Chondrocyte (in vitro differentiated cells): ENCODE measurements at regions not wholly inside any gene's neighbourhood (a gene's known extent, or its start where the extent isn't known, plus 50 kb on each side); places are given as distances from the start of the nearest gene placed in this dataset.

Experiments used
- DNase-seq: peaks from one replicate; pipeline ENCODE4 v3.0.0; 2021; ENCODE audit warnings: mixed read lengths, low spot score
- H3K27ac Mint-ChIP-seq: one replicate; pipeline ENCODE4 v1.8.0; 2021; ENCODE audit warnings: mild to moderate bottlenecking, moderate library complexity, mixed read lengths; ENCODE audit not compliant: unreplicated experiment
- H3K27me3 Mint-ChIP-seq: 2 replicates; pipeline ENCODE4 v1.8.0; 2021; ENCODE audit warnings: low read depth, mixed read lengths
- H3K36me3 Mint-ChIP-seq: 2 replicates; pipeline ENCODE4 v1.8.0; 2021; ENCODE audit warnings: low read depth, mixed read lengths
- H3K4me1 Mint-ChIP-seq: 2 replicates; pipeline ENCODE4 v1.8.0; 2021; ENCODE audit warnings: low read depth, mild to moderate bottlenecking, mixed read lengths
- H3K4me3 Mint-ChIP-seq: one replicate; pipeline ENCODE4 v1.8.0; 2021; ENCODE audit warnings: mild to moderate bottlenecking, moderate library complexity, mixed read lengths; ENCODE audit not compliant: unreplicated experiment
- H3K9me3 Mint-ChIP-seq: 2 replicates; pipeline ENCODE4 v1.8.0; 2021; ENCODE audit warnings: low read depth, mixed read lengths
- CTCF ChIP-seq: fragments of 200-600 bp; sonication (generic); IDR thresholded peaks from 2 replicates; pipeline ENCODE4 v1.5.0; 2021; ENCODE audit warnings: antibody characterized with exemption, mild to moderate bottlenecking, moderate library complexity

GRCh38 chr6:160917572-160917971, 74.0 kb upstream of the MAP3K4 start:
- TF ChIP-seq CTCF, result no peak
- peaks cover 18% of the 10 kb centered on the region for H3K4me1 Mint-ChIP-seq
- H3K4me3 Mint-ChIP-seq, result no peak overlapping the region
- no peaks in the 10 kb centered on the region for H3K27me3 Mint-ChIP-seq
- H3K9me3 Mint-ChIP-seq, result peaks cover 12% of the 10 kb centered on the region
- H3K36me3 Mint-ChIP-seq, result peaks cover 3% of the 10 kb centered on the region
- H3K27ac Mint-ChIP-seq, result no peak overlapping the region
- no peak for DNase-seq

GRCh38 chr6:160919723-160920440, 71.7 kb upstream of the MAP3K4 start:
- no peaks in the 10 kb centered on the region for H3K36me3 Mint-ChIP-seq
- H3K9me3 Mint-ChIP-seq, result no peaks in the 10 kb centered on the region
- peaks cover 20% of the 10 kb centered on the region for H3K4me1 Mint-ChIP-seq
- no peak overlapping the region for H3K4me3 Mint-ChIP-seq
- H3K27ac Mint-ChIP-seq, result peak overlapping the region; percentile 72
- TF ChIP-seq CTCF, result no peak
- DNase-seq, result no peak
- H3K27me3 Mint-ChIP-seq, result no peaks in the 10 kb centered on the region

- TF ChIP-seq CTCF, result no peak
- Mint-ChIP-seq H3K4me1 (peaks cover 20% of the 10 kb centered on the region), H3K27ac (no peak overlapping the region), H3K36me3 (no peaks in the 10 kb centered on the region), H3K9me3 (no peaks in the 10 kb centered on the region), H3K27me3 (peaks cover 3% of the 10 kb centered on the region), H3K4me3 (no peak overlapping the region)
- DNase-seq, result no peak
Measured at GRCh38 chr6:160921095-160921494, 70.5 kb upstream of the MAP3K4 start.

- H3K36me3 Mint-ChIP-seq, result no peaks in the 10 kb centered on the region
- no peak for TF ChIP-seq CTCF
- H3K9me3 Mint-ChIP-seq, result no peaks in the 10 kb centered on the region
- H3K27ac Mint-ChIP-seq, result no peak overlapping the region
- H3K27me3 Mint-ChIP-seq, result peaks cover 8% of the 10 kb centered on the region
- no peak overlapping the region for H3K4me3 Mint-ChIP-seq
- DNase-seq, result no peak
- peaks cover 9% of the 10 kb centered on the region for H3K4me1 Mint-ChIP-seq
Measured at GRCh38 chr6:160926281-160927276, 65.0 kb upstream of the MAP3K4 start.

GRCh38 chr6:160927416-160927815, 64.2 kb upstream of the MAP3K4 start:
- Mint-ChIP-seq H3K27ac (no peak overlapping the region), H3K27me3 (peaks cover 8% of the 10 kb centered on the region), H3K4me3 (no peak overlapping the region), H3K36me3 (no peaks in the 10 kb centered on the region), H3K9me3 (no peaks in the 10 kb centered on the region), H3K4me1 (peaks cover 9% of the 10 kb centered on the region)
- no peak for TF ChIP-seq CTCF
- DNase-seq, result no peak
